Right ventricle myocardium inferior (tissue), 1 donor: ENCODE measurements at regions not wholly inside any gene's neighbourhood (a gene's known extent, or its start where the extent isn't known, plus 50 kb on each side); places are given as distances from the start of the nearest gene placed in this dataset.

Experiments used
- ATAC-seq: fragments of 200-7000 bp; cut with Tn5 transposase; one replicate; pipeline ENCODE4 v1.9.1; 2020; ENCODE audit warnings: mild to moderate bottlenecking, moderate library complexity
- DNase-seq: peaks from one replicate; pipeline ENCODE4 v3.0.0; 2021; ENCODE audit errors: missing footprints
- intact Hi-C: fragments of 100-400 bp; cut with DNase I; formaldehyde crosslinking; loops from one replicate; pipeline ENCODE4 v1.11.0; 2022
- donor health status: DM: no; HTN: yes; CAD: no; lungs with severe emphysema.

DNA sequence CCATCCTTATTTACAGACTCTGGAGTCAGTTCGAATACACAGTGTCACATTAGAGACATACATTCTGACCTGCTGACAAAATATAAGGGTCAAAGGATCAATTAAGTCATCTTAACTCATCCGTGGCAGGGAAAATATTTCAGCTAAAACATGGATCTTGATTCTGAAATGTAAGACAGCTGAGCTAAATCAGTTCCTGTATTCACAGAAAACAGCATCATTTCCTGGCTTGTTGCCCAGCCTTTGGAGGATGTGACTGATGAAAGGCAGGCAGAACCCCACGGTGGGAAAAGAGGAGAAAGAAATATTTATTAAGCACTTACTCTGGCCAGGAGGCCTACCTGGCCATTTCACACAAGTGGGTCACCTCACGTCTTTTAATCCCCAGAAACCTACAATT is 101.9 kb downstream of the GAS2L3 start:
- intact Hi-C loops, result no loop called here
- ATAC-seq (no peak), DNase-seq (no peak)

DNA sequence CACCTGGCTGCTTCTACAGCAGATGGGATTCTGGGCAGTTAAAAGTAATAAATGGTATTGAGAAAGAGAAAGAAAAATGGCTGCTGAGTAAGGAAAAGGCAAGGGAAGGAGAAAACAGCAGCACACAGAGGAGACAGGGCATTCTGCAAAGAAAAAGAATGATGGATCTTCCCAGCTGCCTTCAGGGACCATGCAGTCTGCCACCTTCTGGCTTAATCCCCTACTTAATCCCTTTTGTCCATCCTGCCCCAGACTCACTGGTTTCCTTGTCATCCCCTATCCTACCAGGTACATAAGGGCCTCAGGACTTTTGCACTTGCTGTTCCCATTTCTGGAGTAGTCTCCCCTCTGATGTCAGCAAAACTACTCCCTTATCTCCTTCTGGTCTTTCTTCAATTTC is 107.6 kb downstream of the GAS2L3 start:
- intact Hi-C loops, result no loop called here
- DNase-seq, result no peak
- ATAC-seq, result no peak

DNA sequence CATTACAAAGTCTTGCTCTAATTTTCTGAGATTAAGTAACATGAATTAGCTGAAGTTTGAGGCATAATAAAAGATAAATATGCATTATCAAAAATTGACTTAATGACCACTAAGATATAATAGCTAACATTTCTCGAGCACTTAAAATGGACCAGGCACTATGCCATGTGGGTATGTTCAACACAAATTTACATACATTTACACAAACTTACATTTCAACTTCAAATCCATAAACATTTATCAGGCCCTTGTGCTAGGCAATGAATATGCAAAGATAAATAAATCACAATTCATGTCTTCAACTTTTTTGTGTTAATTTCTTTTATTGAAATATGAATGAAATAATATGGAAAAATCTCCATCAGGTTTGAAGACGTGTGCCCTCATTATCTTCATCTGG is 108.7 kb downstream of the GAS2L3 start:
- intact Hi-C loops, result no loop called here
- no peak for ATAC-seq
- DNase-seq, result no peak

DNA sequence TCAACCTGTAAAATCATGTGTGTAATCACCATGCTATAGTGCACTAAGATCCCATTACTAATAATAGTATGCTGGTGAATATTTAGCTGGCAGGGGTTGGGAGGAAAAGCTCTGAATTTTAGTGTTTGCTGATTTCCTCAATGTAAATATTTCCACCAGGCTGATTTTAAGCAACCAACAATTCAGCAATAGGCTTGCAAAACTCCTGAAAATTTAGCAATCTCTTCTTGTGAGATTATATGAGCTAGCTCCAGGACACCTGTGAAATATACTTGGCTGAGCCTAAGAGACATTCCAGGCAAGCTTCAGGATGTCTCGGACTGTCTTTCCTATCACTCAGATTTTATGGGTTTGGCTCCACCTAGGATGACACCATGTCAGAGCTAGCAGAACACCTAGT is 106.9 kb upstream of the ANO4 start:
- intact Hi-C loops, result no loop called here
- no peak for DNase-seq
- no peak for ATAC-seq

DNA sequence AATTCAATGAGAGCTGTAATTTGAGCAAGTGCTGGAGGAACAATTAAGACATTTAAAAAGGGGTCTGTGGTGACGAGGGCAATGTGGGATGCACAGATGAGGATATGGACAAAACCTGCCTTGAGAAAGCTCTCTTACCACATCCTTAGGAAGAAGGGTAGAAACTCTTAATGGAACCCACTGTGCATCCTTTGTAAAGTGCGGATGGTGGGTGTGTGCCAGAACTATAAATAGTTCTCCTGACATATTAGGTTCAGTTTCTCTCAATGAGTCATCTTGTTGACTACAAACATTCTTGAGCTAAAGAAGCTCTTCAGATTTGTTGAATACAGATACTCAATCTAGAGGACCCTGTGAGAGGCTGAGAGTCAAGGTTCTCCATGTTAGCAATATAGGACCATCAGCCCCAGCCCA is 106.1 kb upstream of the ANO4 start:
- no peak for ATAC-seq
- no peak for DNase-seq
- intact Hi-C loops, result no loop called here

DNA sequence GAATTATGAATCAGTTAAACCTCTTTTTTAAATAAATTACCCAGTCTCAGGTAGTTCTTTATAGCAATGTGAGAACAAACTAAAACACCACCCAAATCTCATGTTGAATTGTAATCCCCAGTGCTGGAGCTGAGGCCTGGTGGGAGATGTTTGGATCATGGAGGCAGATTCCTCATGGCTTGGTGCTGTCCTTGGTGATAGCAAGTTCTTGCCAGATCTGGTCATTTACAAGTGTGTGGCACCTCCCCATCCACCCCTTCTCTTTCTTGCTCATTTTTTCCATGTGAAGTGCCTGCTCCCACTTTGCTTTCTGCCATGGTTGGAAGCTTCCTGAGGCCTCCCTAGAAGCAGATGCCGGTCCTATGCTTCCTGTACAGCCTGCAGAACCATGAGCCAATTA is 102.1 kb upstream of the ANO4 start:
- no peak for DNase-seq
- no peak for ATAC-seq
- intact Hi-C loops, result no loop called here

DNA sequence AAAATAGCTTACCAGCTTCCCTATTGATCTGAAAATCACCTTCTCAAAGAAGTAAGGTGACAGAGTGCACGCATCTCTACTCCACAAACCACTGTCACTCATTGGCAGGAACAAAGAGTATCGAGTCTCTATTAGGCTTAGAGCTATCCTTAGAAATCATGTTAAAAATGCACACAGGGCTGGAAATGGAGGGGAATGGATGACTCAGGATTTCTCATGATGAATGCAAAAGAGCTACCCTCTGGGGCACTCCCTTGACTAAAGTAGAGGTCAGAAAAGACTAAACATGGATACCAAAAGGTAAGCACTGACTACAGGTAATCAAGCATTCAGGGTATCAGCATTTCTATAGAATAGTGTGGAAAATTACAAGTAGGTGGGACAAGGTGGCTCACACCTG is 96.1 kb upstream of the ANO4 start:
- no peak for DNase-seq
- ATAC-seq, result no peak
- intact Hi-C loops, result no loop called here

DNA sequence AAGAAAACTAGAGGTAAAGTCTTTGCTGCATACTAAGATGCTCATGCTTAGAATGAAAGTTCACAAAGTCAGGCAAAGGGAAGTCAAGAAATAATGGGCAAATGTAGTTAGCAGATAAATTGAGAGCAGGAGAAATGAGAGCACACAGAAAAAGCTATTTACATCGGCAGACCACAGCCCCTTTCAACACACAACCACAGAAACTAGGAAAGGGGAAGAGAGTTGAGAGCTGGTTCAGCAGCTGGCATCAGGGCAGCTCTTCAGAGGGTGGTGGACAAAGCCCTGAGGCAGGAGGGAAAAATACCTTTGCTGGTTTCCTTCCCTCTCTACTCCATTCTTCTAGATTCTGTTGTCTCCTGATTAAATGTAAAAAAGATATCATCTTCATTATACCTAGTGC is 95.4 kb upstream of the ANO4 start:
- no peak for DNase-seq
- no peak for ATAC-seq
- intact Hi-C loops, result no loop called here

DNA sequence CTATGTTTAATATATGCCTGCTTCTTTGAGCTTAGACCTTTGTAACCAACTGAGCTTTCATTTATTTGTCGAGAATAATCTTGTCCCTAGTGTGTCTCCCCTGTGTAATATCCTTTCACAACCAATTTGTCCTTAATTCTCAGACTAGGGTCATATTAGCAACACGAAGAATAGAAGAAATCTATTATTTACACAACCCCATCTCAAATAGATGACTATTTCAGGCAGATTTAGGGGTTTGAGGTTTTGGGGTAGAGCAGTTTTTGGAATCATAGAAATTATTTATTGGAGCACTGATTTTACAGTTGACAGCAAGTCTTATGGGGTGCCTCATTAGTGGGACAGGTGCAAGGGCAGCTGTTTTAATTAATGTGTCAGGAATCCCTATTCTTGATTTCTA is 91.2 kb upstream of the ANO4 start:
- intact Hi-C loops, result no loop called here
- ATAC-seq (no peak), DNase-seq (no peak)

DNA sequence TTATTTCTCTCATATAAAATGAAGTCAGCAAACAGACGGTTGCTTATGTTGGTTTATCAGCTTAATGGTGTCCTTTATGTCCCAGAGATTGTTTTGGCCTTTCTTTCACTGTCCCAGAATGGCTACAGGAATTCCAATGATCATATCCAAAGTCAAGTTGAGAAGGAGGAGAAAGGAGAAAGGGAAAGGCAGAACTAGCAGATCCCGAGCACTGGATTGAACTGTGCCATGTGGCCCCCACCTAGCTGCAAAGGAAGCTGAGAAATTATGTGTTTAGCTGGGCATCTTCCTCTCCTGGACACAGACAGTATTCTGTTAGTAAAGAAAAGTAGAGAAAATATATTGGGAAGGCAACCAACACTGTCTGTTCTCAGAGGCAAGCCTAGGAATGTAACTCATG is 90.7 kb upstream of the ANO4 start:
- DNase-seq, result no peak

DNA sequence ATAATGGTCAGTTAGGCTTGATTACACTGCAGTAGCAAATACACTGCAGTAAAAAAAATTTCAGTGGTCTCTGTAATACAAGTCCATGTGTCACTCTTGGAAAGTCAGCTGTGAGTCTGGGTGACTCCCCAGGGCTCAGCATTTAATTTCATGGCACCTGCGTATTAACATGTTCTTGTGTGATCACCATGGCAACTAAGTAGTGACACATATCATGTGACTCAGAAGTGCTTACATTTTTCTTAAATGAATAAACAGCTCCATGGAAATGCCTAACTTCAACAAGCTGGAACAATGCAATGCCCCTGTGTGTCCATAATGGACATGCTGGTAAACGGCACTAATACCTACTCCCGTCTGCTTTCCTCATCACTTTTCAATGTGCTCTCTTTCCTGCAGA is 88.5 kb upstream of the ANO4 start:
- intact Hi-C loops, result no loop called here
- ATAC-seq (no peak), DNase-seq (no peak)

More for the DNA sequence above, 90.7 kb upstream of the ANO4 start:
- ATAC-seq, result no peak
- intact Hi-C loops, result no loop called here

DNA sequence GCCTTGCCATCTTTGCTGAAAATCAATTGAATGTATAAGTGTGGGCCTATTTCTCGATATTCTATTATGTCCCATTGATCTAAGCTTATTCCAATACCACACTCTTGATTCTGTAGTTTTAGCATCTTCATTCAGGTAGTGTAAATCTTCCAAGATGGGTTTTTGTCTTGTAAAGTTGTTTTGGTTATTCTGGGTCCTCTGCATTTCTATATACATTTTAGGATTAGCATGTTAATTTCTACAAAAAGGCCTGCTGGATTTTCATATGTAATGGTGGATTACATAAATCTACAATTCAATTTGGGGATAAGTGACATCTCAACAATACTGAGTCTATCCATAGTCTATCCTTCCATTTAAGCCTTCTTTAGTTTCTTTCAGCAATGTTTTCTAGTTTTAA is 86.0 kb upstream of the ANO4 start:
- DNase-seq (no peak), ATAC-seq (no peak)
- intact Hi-C loops, result no loop called here

DNA sequence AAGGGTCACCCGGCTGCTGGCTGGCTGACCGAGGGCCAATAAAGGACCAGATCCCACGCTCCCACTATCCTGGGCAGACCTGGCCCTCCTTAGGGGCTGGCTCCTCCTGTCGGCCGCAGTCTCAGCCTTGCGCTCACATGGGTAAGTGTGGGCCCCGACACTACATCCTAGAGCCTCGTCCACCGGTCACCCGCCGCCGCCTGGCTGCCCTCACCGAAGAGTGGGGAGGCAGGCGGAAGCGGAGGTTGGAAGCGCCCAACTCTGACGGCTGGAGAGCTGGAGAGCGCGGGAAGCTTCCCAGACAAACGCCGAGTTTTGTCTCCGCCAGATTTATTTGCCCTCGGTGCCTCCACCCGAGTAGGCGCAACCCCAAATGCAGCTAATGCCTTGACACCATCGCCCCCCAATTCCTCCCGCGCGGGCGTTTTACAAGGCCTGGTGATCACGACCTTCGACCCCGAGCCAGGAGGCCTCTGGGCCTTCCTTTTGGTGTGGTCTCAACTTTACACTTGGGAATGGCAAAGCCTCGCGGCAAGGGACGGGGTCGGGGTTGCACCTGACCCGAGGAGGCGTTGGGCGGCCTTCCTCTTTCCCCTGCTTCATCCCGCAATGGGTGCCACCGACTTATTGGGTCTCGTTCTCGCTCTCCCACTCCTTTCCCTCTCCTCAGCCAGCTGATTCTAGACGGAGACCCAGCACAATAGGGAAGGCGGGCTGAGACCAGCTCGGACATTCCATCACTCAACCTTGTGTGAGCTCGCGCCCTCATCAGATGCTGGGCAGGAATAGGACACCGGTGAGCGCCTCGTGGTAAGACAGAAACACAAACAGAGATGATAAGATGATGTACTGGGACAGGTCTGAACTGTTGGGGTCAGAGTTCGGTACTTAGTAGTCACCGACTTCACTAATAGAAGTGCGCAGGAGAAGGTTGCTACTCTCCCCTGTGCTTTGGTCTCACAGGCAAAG is 78.3 kb upstream of the ANO4 start:
- intact Hi-C loops, result no loop called here
- DNase-seq (no peak), ATAC-seq (no peak)

DNA sequence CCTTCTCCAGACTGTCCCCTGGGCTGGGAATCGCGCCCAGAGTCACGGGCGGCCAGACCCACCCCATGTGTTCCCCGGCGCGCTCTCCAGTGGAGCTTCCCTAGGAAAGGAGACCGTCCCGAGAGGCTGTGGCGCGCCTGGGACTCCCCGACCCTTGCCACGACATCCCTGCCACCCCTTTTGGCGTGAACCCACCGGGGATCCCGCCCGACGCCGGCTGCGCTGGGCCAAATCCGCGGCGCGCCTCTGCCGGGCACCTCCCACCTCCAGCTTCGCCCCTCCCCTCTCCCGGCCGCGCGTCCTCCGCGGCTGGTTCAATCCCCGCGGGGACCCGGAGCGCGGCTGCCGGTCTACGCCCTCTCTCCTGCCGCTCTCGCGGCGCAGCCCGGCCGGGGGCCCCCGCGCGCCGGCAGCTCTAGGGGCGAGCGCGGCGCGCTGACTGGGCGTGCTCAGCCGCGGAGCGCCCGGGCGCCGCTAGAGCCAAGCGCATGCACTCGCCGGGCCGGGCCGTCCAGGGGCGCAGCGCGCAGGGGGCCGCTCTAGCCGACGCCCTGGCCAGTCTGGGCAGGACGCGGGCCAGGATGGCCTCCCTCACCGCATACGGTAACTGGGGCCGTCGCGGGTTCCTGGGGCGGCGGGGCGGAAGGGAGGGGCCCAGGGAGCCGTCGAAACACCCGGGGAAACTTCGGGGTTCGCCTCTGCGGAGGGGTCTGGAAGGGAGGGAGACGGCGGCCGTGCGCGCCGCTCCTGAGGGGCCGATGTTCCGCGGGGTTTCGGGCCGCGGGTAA is 77.4 kb upstream of the ANO4 start:
- intact Hi-C loops, result no loop called here
- DNase-seq (no peak), ATAC-seq (peak; percentile 31)

DNA sequence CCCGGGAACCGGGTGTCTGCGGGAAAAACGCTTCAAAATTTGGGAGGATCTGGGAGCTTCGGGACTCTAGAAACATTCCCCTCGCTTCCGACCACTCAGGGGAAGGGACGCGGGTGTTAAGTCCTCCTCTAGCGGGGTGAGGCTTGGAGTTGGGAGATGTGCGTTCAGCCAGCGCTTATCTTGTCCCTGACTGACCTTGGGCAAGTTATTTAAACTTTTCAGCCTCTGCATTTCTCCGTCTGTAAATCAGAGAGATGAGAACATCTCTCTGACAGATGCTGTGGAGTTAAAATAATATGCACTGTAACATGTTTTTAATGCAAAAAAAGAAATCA is 76.9 kb upstream of the ANO4 start:
- ATAC-seq, result no peak
- intact Hi-C loops, result no loop called here
- no peak for DNase-seq

DNA sequence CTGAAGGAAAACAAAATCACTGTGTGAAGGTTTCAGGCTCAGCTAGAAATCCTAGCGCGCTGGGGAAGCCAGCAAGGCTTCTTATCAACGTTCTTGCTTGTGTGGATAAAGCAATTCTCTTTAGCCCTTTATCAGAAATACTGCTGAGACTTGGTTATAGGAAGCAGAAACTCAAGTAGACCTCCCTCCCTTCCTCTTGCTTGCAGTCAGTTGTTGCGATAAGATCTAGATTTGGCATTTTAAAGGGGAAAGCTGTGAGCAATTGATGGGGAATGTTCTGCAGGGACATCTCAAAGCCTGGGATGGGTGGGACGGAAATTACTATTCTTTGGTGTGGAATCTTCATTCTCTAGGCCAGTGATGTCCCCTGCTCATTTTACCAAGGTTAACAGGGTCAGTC is 76.4 kb upstream of the ANO4 start:
- no peak for ATAC-seq
- intact Hi-C loops, result no loop called here

DNA sequence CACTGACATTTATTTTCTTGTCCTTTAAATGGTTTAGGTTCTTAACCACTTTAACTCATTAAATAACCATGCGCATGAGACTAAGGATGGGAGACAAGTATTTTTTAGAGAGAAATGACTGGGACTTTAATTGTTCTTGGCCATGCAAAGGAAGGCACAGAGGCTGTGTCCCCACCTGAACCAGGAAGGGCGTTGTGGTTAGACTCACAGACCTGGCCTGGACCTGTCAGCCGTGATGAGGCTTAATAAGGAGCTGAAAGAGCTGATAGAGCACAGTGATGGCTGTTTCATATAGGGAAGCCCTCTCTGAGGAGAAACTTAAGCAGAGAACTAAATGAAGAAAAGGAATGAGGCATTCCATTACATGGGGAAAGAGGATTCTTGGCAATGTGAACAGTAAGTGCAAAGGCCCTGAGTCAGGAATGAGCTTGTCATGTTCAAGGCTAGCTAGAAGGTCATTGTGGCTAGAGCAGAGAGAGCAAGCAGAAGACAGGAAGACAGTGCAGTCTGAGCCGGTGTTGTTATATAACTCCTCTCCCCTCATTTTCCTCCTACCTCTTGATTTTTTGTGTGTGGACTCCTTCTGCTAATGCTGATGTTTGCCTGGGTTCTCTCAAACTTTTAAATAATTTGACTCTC is 74.4 kb upstream of the ANO4 start:
- ATAC-seq (no peak), DNase-seq (no peak)
- intact Hi-C loops, result no loop called here

More for the DNA sequence above, 76.4 kb upstream of the ANO4 start:
- no peak for DNase-seq

DNA sequence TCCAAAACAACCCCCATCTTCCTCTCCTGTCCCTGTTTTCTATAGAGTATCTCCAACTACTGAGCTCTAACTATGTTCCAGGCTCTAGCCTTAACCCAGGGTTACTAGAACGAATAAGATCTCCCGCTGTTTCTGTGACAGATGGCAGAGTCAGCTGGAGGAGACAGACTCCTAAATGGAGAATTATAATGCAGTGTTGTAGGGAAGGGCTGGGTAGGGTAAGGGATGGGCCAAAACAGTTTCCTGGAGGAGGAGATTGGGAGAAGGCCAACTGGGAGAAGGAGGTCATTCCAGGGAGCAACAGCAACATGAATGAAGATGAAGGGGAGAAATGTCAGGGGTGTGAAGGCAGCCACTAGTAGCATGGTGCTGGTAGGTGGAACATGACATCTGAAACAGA is 73.4 kb upstream of the ANO4 start:
- intact Hi-C loops, result no loop called here
- no peak for ATAC-seq
- no peak for DNase-seq

DNA sequence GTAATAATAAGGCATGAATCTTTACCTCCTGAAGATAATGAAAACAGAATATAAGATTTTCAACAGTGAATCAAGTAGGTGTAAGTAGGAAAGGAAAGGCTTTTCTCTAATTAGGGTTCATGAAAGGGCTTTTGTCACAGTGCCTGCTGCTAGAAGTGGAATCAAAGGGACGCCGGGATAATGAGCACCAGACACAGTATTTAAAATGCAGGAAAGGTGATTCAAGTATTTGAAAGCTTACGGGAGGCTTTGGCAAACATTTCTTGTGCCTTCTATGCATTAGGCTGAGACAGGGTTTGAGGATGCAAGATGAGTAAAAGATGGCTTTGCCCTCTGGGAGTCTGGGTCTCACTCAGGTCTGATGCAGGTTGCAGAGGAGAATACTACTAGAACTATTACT is 70.5 kb upstream of the ANO4 start:
- intact Hi-C loops, result no loop called here
- no peak for ATAC-seq
- no peak for DNase-seq
